ENCODE measurements at regions not wholly inside any gene's neighbourhood (a gene's known extent, or its start where the extent isn't known, plus 50 kb on each side); places are given as distances from the start of the nearest gene placed in this dataset.
"Not testable (repeated sequence)": the region's sequence is repeated elsewhere in the genome, so short reads cannot be mapped to it uniquely, and the experiment has no call there.

- TF ChIP-seq, protein P1, sequence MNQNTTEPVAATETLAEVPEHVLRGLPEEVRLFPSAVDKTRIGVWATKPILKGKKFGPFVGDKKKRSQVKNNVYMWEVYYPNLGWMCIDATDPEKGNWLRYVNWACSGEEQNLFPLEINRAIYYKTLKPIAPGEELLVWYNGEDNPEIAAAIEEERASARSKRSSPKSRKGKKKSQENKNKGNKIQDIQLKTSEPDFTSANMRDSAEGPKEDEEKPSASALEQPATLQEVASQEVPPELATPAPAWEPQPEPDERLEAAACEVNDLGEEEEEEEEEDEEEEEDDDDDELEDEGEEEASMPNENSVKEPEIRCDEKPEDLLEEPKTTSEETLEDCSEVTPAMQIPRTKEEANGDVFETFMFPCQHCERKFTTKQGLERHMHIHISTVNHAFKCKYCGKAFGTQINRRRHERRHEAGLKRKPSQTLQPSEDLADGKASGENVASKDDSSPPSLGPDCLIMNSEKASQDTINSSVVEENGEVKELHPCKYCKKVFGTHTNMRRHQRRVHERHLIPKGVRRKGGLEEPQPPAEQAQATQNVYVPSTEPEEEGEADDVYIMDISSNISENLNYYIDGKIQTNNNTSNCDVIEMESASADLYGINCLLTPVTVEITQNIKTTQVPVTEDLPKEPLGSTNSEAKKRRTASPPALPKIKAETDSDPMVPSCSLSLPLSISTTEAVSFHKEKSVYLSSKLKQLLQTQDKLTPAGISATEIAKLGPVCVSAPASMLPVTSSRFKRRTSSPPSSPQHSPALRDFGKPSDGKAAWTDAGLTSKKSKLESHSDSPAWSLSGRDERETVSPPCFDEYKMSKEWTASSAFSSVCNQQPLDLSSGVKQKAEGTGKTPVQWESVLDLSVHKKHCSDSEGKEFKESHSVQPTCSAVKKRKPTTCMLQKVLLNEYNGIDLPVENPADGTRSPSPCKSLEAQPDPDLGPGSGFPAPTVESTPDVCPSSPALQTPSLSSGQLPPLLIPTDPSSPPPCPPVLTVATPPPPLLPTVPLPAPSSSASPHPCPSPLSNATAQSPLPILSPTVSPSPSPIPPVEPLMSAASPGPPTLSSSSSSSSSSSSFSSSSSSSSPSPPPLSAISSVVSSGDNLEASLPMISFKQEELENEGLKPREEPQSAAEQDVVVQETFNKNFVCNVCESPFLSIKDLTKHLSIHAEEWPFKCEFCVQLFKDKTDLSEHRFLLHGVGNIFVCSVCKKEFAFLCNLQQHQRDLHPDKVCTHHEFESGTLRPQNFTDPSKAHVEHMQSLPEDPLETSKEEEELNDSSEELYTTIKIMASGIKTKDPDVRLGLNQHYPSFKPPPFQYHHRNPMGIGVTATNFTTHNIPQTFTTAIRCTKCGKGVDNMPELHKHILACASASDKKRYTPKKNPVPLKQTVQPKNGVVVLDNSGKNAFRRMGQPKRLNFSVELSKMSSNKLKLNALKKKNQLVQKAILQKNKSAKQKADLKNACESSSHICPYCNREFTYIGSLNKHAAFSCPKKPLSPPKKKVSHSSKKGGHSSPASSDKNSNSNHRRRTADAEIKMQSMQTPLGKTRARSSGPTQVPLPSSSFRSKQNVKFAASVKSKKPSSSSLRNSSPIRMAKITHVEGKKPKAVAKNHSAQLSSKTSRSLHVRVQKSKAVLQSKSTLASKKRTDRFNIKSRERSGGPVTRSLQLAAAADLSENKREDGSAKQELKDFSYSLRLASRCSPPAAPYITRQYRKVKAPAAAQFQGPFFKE (tag by site-specific recombination; IDR thresholded peaks at IDR 0.05; ENCODE audit: borderline replicate concordance), result no peak
- TF ChIP-seq ZIC2 (tag by site-specific recombination; IDR thresholded peaks at IDR 0.05), result no peak
- no peak for TF ChIP-seq ZNF585B (tag by site-specific recombination; IDR thresholded peaks at IDR 0.05)
These were observed 915.8 kb downstream of the TYW1 start (continued) for GRCh38 chr7:67912437-67912836.

GRCh38 chr7:67913604-67914003 is 917.0 kb downstream of the TYW1 start:
- Histone ChIP-seq H3K4me3 (ENCODE audit: low read depth, low read length) (no peak overlapping the region), H3K27ac (ENCODE audit: extremely low read depth, low read depth, low read length) (no peak overlapping the region), H3K36me3 (ENCODE audit: control insufficient read depth in 2 of 2, insufficient read depth in 1 of 2, low read length in 2 of 2) (no peaks in the 10 kb centered on the region), H3K4me1 (ENCODE audit: control insufficient read depth, insufficient read depth, low read length) (no peaks in the 10 kb centered on the region), H3K9me3 (ENCODE audit: control insufficient read depth, insufficient read depth, low read depth, low read length) (no peaks in the 10 kb centered on the region)
- TF ChIP-seq ZNF324 (tag by site-specific recombination; IDR thresholded peaks at IDR 0.05) (no peak), HOXC10 (CRISPR knock-in tag; IDR thresholded peaks at IDR 0.05) (no peak)
- CTCF ChIA-PET, result no interaction called here
- POLR2A ChIA-PET, result no interaction called here

DNA sequence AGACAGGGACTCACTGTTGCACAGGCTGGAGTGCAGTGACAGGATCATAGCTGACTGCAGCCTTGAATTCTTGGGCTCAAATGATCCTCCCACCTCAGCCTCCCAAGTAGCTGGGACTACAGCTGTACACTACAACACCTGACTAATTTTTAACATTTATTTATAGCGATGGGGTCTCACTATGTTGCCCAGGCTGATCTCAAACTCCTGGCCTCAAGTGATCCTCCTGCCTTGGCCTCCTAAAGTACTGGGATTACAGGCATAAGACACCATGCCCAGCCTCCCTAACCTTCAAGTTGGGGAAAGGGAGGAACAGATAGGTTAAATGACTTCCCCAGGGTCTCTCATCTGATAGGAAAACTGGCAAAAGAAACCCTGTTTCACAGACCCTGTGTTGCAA is 919.5 kb downstream of the TYW1 start:
- H3K9me3 ChIP-seq (ENCODE audit: control insufficient read depth, insufficient read depth, low read depth, low read length); H3K27ac ChIP-seq (ENCODE audit: extremely low read depth, low read depth, low read length); POLR2A ChIA-PET; CTCF ChIA-PET; H3K4me3 ChIP-seq (ENCODE audit: low read depth, low read length); H3K36me3 ChIP-seq (ENCODE audit: control insufficient read depth in 2 of 2, insufficient read depth in 1 of 2, low read length in 2 of 2); H3K4me1 ChIP-seq (ENCODE audit: control insufficient read depth, insufficient read depth, low read length): not testable (repeated sequence)

- POLR2A ChIA-PET, result no interaction called here
- Histone ChIP-seq H3K4me3 (ENCODE audit: low read depth, low read length) (no peak overlapping the region), H3K36me3 (ENCODE audit: control insufficient read depth in 2 of 2, insufficient read depth in 1 of 2, low read length in 2 of 2) (no peaks in the 10 kb centered on the region), H3K4me1 (ENCODE audit: control insufficient read depth, insufficient read depth, low read length) (no peaks in the 10 kb centered on the region), H3K9me3 (ENCODE audit: control insufficient read depth, insufficient read depth, low read depth, low read length) (no peaks in the 10 kb centered on the region), H3K27ac (ENCODE audit: extremely low read depth, low read depth, low read length) (no peak overlapping the region)
- CTCF ChIA-PET, result interaction anchor here (0.6 kb wide), 1 partner anchor 35 kb away, joined by 4 read pairs; no protein-coding TSS in a partner anchor
- no peak for TF ChIP-seq ZSCAN5A (tag by site-specific recombination; IDR thresholded peaks at IDR 0.05)
- no peak for TF ChIP-seq ZNF146 (tag by site-specific recombination; IDR thresholded peaks at IDR 0.05)
These were observed 920.2 kb downstream of the TYW1 start for GRCh38 chr7:67916571-67917436.

DNA sequence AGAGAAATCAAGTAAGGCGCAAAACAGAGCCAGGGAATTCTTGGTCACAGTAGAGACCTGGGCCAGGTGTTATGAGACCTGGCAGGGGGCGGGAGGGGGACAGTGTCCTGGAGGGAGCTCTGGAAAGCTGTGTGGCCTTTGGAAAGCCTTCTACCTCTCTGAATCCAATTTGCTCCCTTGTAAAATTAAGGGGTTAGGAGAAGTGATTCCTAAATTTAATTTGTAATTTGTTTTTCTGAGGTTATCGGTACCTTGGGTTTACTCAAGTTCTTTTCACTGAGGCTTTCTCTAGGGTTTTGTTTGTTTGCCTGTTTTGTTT is 920.8 kb downstream of the TYW1 start:
- no peaks in the 10 kb centered on the region for H3K36me3 ChIP-seq (ENCODE audit: control insufficient read depth in 2 of 2, insufficient read depth in 1 of 2, low read length in 2 of 2)
- H3K4me3 ChIP-seq (ENCODE audit: low read depth, low read length), result no peak overlapping the region
- ChIA-PET POLR2A (no interaction called here), CTCF (interaction anchor here (0.6 kb wide), 1 partner anchor 34 kb away, joined by 4 read pairs; no protein-coding TSS in a partner anchor)
- H3K4me1 ChIP-seq (ENCODE audit: control insufficient read depth, insufficient read depth, low read length), result no peaks in the 10 kb centered on the region
- H3K27ac ChIP-seq (ENCODE audit: extremely low read depth, low read depth, low read length), result no peak overlapping the region
- TF ChIP-seq ZNF549 (tag by site-specific recombination; IDR thresholded peaks at IDR 0.05) (no peak), RBAK (tag by site-specific recombination; IDR thresholded peaks at IDR 0.05) (no peak), GLIS2 (tag by site-specific recombination; IDR thresholded peaks at IDR 0.05) (no peak)
- no peaks in the 10 kb centered on the region for H3K9me3 ChIP-seq (ENCODE audit: control insufficient read depth, insufficient read depth, low read depth, low read length)

Measured in HEK293 (cell line).